ENCODE measurements at regions not wholly inside any gene's neighbourhood (a gene's known extent, or its start where the extent isn't known, plus 50 kb on each side); places are given as distances from the start of the nearest gene placed in this dataset.

DNA sequence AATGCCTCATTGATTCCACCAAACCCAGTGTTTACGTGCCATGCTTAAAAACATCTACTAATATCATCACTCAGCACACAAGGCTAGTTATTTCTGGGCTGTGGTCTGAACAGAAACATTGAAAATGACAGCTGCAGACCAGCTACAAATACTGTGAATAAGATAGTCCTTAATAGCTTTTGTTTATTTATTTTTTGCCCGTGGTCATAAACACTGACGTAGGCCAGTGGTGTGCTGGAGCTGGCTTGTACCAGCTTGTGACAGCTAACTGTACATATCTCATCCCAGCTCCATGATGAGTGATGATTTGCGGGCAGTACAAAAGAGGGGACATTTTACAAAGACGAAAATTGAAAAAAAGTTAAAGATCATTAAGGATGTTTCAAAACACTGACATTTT is 1057.0 kb downstream of the EPHA7 start:
- Histone ChIP-seq H3K4me3 (ENCODE audit: low read length in 2 of 2) (no peak overlapping the region), H3K36me3 (ENCODE audit: insufficient read depth, low read length) (no peaks in the 10 kb centered on the region), H3K9me3 (ENCODE audit: control insufficient read depth in 1 of 2, low read length in 2 of 2) (no peaks in the 10 kb centered on the region), H3K27me3 (ENCODE audit: insufficient read depth, low read length) (no peaks in the 10 kb centered on the region), H3K4me1 (ENCODE audit: insufficient read depth, low read length) (no peaks in the 10 kb centered on the region), H3K27ac (ENCODE audit: low read depth, low read length) (no peak overlapping the region)
- Mint-ChIP-seq H3K36me3 (no peaks in the 10 kb centered on the region), H3K27ac (no peak overlapping the region), H3K27me3 (no peaks in the 10 kb centered on the region), H3K9me3 (peaks cover 0 to 13% (median 4%) of the 10 kb centered on the region in 8 donors), H3K4me3 (no peak overlapping the region), H3K4me1 (no peaks in the 10 kb centered on the region)
- ChIA-PET CTCF (ENCODE audit: partially characterized antibody) (no interaction called here), POLR2A (ENCODE audit: partially characterized antibody) (no interaction called here)
- intact Hi-C loops (cut with micrococcal nuclease), result no loop called here
- no peak for DNase-seq

DNA sequence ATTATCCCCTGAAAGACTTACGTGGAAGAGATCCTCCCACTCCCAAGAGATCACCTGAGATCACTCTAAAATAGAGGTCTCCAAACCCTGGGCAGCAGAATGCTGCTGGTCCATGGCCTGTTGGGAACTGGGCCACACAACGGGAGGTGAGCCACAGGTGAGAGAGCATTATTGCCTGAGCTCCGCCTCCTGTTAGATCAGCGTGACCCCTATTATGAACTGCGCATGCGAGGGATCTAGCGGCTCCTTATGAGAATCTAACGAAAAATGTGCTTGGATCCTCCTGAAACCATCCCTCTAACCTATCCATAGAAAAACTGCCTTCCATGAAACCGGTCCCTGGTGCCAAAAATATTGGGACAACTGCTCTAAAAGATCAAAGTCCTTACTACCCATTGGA is 1057.4 kb downstream of the EPHA7 start:
- ChIA-PET CTCF (ENCODE audit: partially characterized antibody) (no interaction called here), POLR2A (ENCODE audit: partially characterized antibody) (no interaction called here)
- H3K4me1 Mint-ChIP-seq, result no peaks in the 10 kb centered on the region
- H3K9me3 Mint-ChIP-seq, result peaks cover 0 to 13% (median 4%) of the 10 kb centered on the region in 8 donors
- no peaks in the 10 kb centered on the region for H3K27me3 Mint-ChIP-seq
- no peak overlapping the region for H3K27ac ChIP-seq (ENCODE audit: low read depth, low read length)
- H3K27me3 ChIP-seq (ENCODE audit: insufficient read depth, low read length), result no peaks in the 10 kb centered on the region
- H3K4me3 Mint-ChIP-seq, result no peak overlapping the region
- DNase-seq, result no peak
- no peak overlapping the region for H3K27ac Mint-ChIP-seq
- no peak overlapping the region for H3K4me3 ChIP-seq (ENCODE audit: low read length in 2 of 2)
- H3K4me1 ChIP-seq (ENCODE audit: insufficient read depth, low read length), result no peaks in the 10 kb centered on the region
- intact Hi-C loops (cut with micrococcal nuclease), result no loop called here
- no peaks in the 10 kb centered on the region for H3K36me3 Mint-ChIP-seq
- no peaks in the 10 kb centered on the region for H3K9me3 ChIP-seq (ENCODE audit: control insufficient read depth in 1 of 2, low read length in 2 of 2)
- H3K36me3 ChIP-seq (ENCODE audit: insufficient read depth, low read length), result no peaks in the 10 kb centered on the region

DNA sequence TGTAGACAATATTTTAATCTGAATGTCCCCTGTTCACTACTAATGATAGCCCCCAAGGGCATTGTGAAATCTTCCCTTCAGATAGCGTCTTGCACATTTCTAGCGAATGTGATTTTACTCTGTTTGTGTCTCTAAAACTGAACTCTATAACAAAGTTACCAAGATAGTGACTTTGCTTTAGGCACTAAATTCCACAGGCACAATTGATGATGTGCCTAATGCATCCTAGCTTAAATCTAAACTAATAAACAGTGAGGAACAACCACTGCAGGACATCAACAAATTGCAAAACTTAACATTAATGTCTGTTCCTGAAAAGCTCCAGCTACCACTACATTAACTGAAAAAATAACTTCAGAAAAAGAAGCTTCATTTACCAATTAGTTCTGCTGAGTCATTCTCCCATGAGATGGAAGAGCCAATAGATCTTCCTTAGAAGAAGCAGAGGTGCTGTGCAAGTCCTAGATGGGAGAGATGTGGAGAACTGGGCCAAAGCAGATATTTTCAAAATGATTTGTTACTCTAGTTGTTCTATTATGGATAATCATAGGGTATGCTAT is 1065.0 kb downstream of the EPHA7 start:
- Mint-ChIP-seq H3K36me3 (no peaks in the 10 kb centered on the region), H3K27me3 (no peaks in the 10 kb centered on the region), H3K9me3 (peaks cover 0 to 18% (median 1%) of the 10 kb centered on the region in 8 donors), H3K4me3 (no peak overlapping the region), H3K27ac (no peak overlapping the region), H3K4me1 (no peaks in the 10 kb centered on the region)
- H3K27me3 ChIP-seq (ENCODE audit: insufficient read depth, low read length), result no peaks in the 10 kb centered on the region
- intact Hi-C loops (cut with micrococcal nuclease), result no loop called here
- CTCF ChIA-PET (ENCODE audit: partially characterized antibody), result no interaction called here
- no peaks in the 10 kb centered on the region for H3K9me3 ChIP-seq (ENCODE audit: control insufficient read depth in 1 of 2, low read length in 2 of 2)
- H3K4me1 ChIP-seq (ENCODE audit: insufficient read depth, low read length), result no peaks in the 10 kb centered on the region
- POLR2A ChIA-PET (ENCODE audit: partially characterized antibody), result no interaction called here
- no peak for DNase-seq
- no peak overlapping the region for H3K27ac ChIP-seq (ENCODE audit: low read depth, low read length)
- H3K36me3 ChIP-seq (ENCODE audit: insufficient read depth, low read length), result no peaks in the 10 kb centered on the region
- no peak overlapping the region for H3K4me3 ChIP-seq (ENCODE audit: low read length in 2 of 2)

DNA sequence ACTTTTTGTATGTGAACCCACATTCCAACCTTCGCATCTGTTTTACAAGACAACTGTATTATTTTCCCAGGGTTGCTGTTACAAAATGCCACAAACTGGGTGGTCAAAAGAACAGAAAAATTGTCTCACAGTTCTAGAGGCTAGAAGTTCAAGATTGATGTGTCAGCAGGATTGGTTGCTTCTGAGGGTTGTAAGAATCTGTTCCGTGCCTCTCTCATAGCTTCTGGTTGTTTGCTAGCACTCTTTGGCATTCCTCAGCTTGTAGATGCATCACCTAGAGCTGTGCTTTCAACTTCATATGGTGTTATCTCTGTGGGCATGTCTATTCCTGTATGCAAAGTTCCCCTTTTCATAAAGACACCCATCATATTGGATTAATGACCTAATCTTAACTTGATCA is 1067.2 kb downstream of the EPHA7 start:
- Mint-ChIP-seq H3K27ac (no peak overlapping the region), H3K9me3 (peaks cover 0 to 19% (median 1%) of the 10 kb centered on the region in 8 donors), H3K4me3 (no peak overlapping the region), H3K36me3 (no peaks in the 10 kb centered on the region), H3K27me3 (no peaks in the 10 kb centered on the region), H3K4me1 (no peaks in the 10 kb centered on the region)
- Histone ChIP-seq H3K36me3 (ENCODE audit: insufficient read depth, low read length) (no peaks in the 10 kb centered on the region), H3K4me1 (ENCODE audit: insufficient read depth, low read length) (no peaks in the 10 kb centered on the region), H3K9me3 (ENCODE audit: control insufficient read depth in 1 of 2, low read length in 2 of 2) (no peaks in the 10 kb centered on the region), H3K27ac (ENCODE audit: low read depth, low read length) (no peak overlapping the region), H3K4me3 (ENCODE audit: low read length in 2 of 2) (no peak overlapping the region), H3K27me3 (ENCODE audit: insufficient read depth, low read length) (no peaks in the 10 kb centered on the region)
- DNase-seq, result no peak
- ChIA-PET CTCF (ENCODE audit: partially characterized antibody) (no interaction called here), POLR2A (ENCODE audit: partially characterized antibody) (no interaction called here)
- intact Hi-C loops (cut with micrococcal nuclease), result no loop called here

DNA sequence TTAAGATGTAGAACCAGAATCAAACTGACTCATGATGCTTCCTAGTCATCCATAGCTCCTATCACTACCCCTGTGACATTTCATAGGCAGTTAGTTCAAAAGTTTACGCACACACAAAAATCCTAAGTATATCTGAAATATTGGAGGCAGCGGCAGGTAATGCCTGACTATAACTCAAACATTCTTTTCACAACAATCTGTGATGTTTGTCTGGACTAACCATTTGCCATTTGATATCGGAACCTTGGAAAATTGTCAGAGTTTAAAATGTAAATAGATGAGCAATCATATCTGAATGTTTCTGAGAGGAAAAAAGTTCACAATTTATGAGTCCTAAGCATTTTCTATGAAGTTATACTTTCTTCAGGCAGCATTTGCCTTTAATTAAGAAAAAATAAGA is 1078.2 kb downstream of the EPHA7 start:
- Mint-ChIP-seq H3K4me3 (no peak overlapping the region), H3K9me3 (peaks cover 0 to 4% (median 0%) of the 10 kb centered on the region in 8 donors), H3K4me1 (no peaks in the 10 kb centered on the region), H3K27me3 (no peaks in the 10 kb centered on the region), H3K27ac (no peak overlapping the region), H3K36me3 (no peaks in the 10 kb centered on the region)
- Histone ChIP-seq H3K27me3 (ENCODE audit: insufficient read depth, low read length) (no peaks in the 10 kb centered on the region), H3K9me3 (ENCODE audit: control insufficient read depth in 1 of 2, low read length in 2 of 2) (no peaks in the 10 kb centered on the region), H3K4me3 (ENCODE audit: low read length in 2 of 2) (no peak overlapping the region), H3K36me3 (ENCODE audit: insufficient read depth, low read length) (no peaks in the 10 kb centered on the region), H3K27ac (ENCODE audit: low read depth, low read length) (no peak overlapping the region), H3K4me1 (ENCODE audit: insufficient read depth, low read length) (no peaks in the 10 kb centered on the region)
- DNase-seq, result no peak
- intact Hi-C loops (cut with micrococcal nuclease), result no loop called here
- CTCF ChIA-PET (ENCODE audit: partially characterized antibody), result no interaction called here
- POLR2A ChIA-PET (ENCODE audit: partially characterized antibody), result no interaction called here

DNA sequence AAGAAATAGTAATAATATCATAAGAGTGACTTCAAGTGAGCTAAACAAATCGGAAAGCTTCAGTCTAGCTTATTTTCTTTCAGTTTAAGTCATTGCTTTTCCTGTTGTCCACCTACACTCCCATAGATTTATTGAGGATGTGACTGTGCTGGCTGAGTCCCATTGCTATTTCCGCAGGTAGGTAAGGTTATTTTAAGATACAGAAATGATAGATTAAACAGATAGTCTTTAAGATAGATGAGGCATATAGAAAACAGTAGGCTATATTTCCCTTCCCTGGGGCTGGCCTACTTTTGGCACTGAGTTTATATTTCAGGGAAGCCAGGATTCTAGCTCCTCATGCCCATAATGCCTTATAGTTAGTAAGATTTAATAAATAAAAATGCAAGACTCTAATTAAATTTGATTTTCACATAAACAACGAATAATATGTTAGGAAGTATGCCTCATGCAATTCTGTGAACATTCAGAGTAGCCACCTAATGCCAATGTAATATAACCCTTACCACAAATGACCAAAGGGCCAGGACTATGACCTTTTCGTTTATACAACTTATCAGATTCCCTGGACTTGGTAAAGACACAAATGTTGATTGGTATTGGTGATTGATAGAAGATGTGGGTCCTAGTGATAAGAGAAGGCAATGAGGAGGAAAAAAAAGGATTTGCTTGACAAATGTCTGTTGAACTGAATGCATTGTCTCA is 1079.3 kb downstream of the EPHA7 start:
- no peaks in the 10 kb centered on the region for H3K27me3 ChIP-seq (ENCODE audit: insufficient read depth, low read length)
- intact Hi-C loops (cut with micrococcal nuclease), result no loop called here
- CTCF ChIA-PET (ENCODE audit: partially characterized antibody), result no interaction called here
- H3K27ac ChIP-seq (ENCODE audit: low read depth, low read length), result no peak overlapping the region
- no peaks in the 10 kb centered on the region for H3K4me1 ChIP-seq (ENCODE audit: insufficient read depth, low read length)
- H3K9me3 ChIP-seq (ENCODE audit: control insufficient read depth in 1 of 2, low read length in 2 of 2), result no peaks in the 10 kb centered on the region
- H3K4me3 Mint-ChIP-seq, result no peak overlapping the region
- no peak for DNase-seq
- no peak overlapping the region for H3K27ac Mint-ChIP-seq
- H3K36me3 ChIP-seq (ENCODE audit: insufficient read depth, low read length), result no peaks in the 10 kb centered on the region
- H3K27me3 Mint-ChIP-seq, result no peaks in the 10 kb centered on the region
- H3K9me3 Mint-ChIP-seq, result peaks cover 0 to 4% (median 0%) of the 10 kb centered on the region in 8 donors
- POLR2A ChIA-PET (ENCODE audit: partially characterized antibody), result no interaction called here
- no peak overlapping the region for H3K4me3 ChIP-seq (ENCODE audit: low read length in 2 of 2)
- H3K36me3 Mint-ChIP-seq, result no peaks in the 10 kb centered on the region
- H3K4me1 Mint-ChIP-seq, result no peaks in the 10 kb centered on the region

DNA sequence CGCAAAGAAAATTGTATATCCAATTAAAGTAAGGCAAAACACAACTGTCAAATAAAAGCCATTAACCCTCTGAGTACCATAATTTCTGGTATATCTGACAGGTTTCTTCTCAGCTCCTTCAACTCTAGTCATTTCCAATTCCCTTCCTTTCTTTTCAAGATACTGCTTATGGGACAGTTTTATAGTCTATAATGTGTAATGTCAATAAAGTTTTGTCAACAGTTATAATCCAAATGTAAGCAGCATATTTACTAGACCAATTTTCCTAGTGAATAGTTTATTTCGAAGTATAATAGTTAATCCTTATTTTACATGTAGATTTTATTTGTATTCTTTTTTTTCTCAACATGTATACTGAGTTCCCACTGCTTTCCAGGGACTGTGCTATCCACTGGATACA is 1081.8 kb downstream of the EPHA7 start:
- Mint-ChIP-seq H3K9me3 (peaks cover 0 to 6% (median 1%) of the 10 kb centered on the region in 8 donors), H3K27ac (no peak overlapping the region), H3K27me3 (no peaks in the 10 kb centered on the region), H3K4me1 (no peaks in the 10 kb centered on the region), H3K4me3 (no peak overlapping the region), H3K36me3 (no peaks in the 10 kb centered on the region)
- intact Hi-C loops (cut with micrococcal nuclease), result no loop called here
- H3K4me3 ChIP-seq (ENCODE audit: low read length in 2 of 2), result no peak overlapping the region
- no peaks in the 10 kb centered on the region for H3K36me3 ChIP-seq (ENCODE audit: insufficient read depth, low read length)
- ChIA-PET CTCF (ENCODE audit: partially characterized antibody) (no interaction called here), POLR2A (ENCODE audit: partially characterized antibody) (no interaction called here)
- H3K27ac ChIP-seq (ENCODE audit: low read depth, low read length), result no peak overlapping the region
- no peak for DNase-seq
- H3K27me3 ChIP-seq (ENCODE audit: insufficient read depth, low read length), result no peaks in the 10 kb centered on the region
- no peaks in the 10 kb centered on the region for H3K9me3 ChIP-seq (ENCODE audit: control insufficient read depth in 1 of 2, low read length in 2 of 2)
- no peaks in the 10 kb centered on the region for H3K4me1 ChIP-seq (ENCODE audit: insufficient read depth, low read length)
